Gastroesophageal sphincter (tissue), 4 donors: ENCODE measurements at regions not wholly inside any gene's neighbourhood (a gene's known extent, or its start where the extent isn't known, plus 50 kb on each side); places are given as distances from the start of the nearest gene placed in this dataset.

Experiments
- ATAC-seq: fragments of 150-250 bp; one replicate; pipeline ENCODE4 v1.9.1; 2016; ENCODE audit warnings: mild to moderate bottlenecking, moderate library complexity
- H3K27ac ChIP-seq, 4 donors: fragments of 200-600 bp; sonication (generic) in 3 of 4; 1 replicate in 3 of 4; 2 replicates in 1 of 4; pipeline ENCODE4 v1.5.1; 2016 to 2019
- H3K27me3 ChIP-seq: fragments of 200-600 bp; sonication (generic); one replicate; pipeline ENCODE4 v1.5.1; 2019
- H3K36me3 ChIP-seq, 2 donors: fragments of 200-600 bp; sonication (generic); one replicate each; pipeline ENCODE4 v1.5.1; 2019; ENCODE audit warnings: control low read depth in 1 of 2
- H3K4me1 ChIP-seq, 3 donors: fragments of 200-600 bp; sonication (generic); 1 replicate in 2 of 3; 2 replicates in 1 of 3; pipeline ENCODE4 v1.5.1; 2016 to 2019; ENCODE audit warnings: control low read depth in 2 of 3
- H3K4me3 ChIP-seq, 2 donors: fragments of 200-600 bp; sonication (generic); one replicate each; pipeline ENCODE4 v1.5.1; 2019; ENCODE audit warnings: mild to moderate bottlenecking in 1 of 2, moderate library complexity in 1 of 2
- H3K9me3 ChIP-seq, 3 donors: fragments of 200-600 bp; sonication (generic); one replicate each; pipeline ENCODE4 v1.5.1; 2017 to 2019; ENCODE audit warnings: control low read depth in 2 of 3
- CTCF ChIP-seq, 4 experiments: fragments of 200-600 bp in 2 of 4; fragments of 450-650 bp in 2 of 4; sonication (generic) in 1 of 4; IDR thresholded peaks; one replicate each; pipeline ENCODE4 v1.5.1; 2017 to 2019; ENCODE audit warnings: antibody characterized with exemption in 4 of 4, mild to moderate bottlenecking in 2 of 4, moderate library complexity in 2 of 4
- EP300 ChIP-seq: sonication (generic); formaldehyde crosslinking; IDR thresholded peaks from one replicate; pipeline ENCODE4 v1.6.1; 2017; ENCODE audit warnings: antibody characterized with exemption, mild to moderate bottlenecking
- POLR2A ChIP-seq, 2 donors: fragments of 450-650 bp; IDR thresholded peaks; one replicate each; pipeline ENCODE4 v1.6.1; 2017; ENCODE audit warnings: antibody characterized with exemption in 2 of 2, mild to moderate bottlenecking in 2 of 2, moderate library complexity in 1 of 2
- POLR2AphosphoS5 ChIP-seq: sonication (generic); formaldehyde crosslinking; IDR thresholded peaks from one replicate; pipeline ENCODE4 v1.6.1; 2017; ENCODE audit warnings: antibody characterized with exemption
- WGBS, 2 donors: methylation state at CpG; one replicate each; pipeline ENCODE4 v1.1.5; 2018; ENCODE audit warnings: low coverage in 1 of 2; 5-methylcytosine and 5-hydroxymethylcytosine counted together

- Histone ChIP-seq H3K9me3 (no peaks in the 10 kb centered on the region), H3K4me3 (no peak overlapping the region), H3K4me1 (no peaks in the 10 kb centered on the region), H3K36me3 (no peaks in the 10 kb centered on the region), H3K27ac (no peak overlapping the region), H3K27me3 (no peaks in the 10 kb centered on the region)
- no peak for TF ChIP-seq CTCF (IDR thresholded peaks at IDR 0.05)
- no peak for TF ChIP-seq EP300
- no peak for TF ChIP-seq POLR2AphosphoS5
- no peak for TF ChIP-seq POLR2A (IDR thresholded peaks at IDR 0.05)
- ATAC-seq = no peak
Observed at GRCh38 chr12:92492291-92492690, 210.5 kb upstream of the PLEKHG7 start.

GRCh38 chr12:92489781-92490180 lies 213.0 kb upstream of the PLEKHG7 start:
- H3K4me3 ChIP-seq = no peak overlapping the region
- H3K27ac ChIP-seq = no peak overlapping the region
- H3K36me3 ChIP-seq = no peaks in the 10 kb centered on the region
- peaks cover 0 to 19% (median 0%) of the 10 kb centered on the region in 3 donors for H3K4me1 ChIP-seq
- WGBS, 2 donors = 61 to 91% methylated on average over 2 to 4 of the region's 4 CpGs
- TF ChIP-seq CTCF (IDR thresholded peaks at IDR 0.05) (no peak), POLR2A (IDR thresholded peaks at IDR 0.05) (no peak), POLR2AphosphoS5 (no peak), EP300 (no peak)
- no peaks in the 10 kb centered on the region for H3K27me3 ChIP-seq
- H3K9me3 ChIP-seq = no peaks in the 10 kb centered on the region
- no peak for ATAC-seq

GRCh38 chr12:92488735-92489134 lies 214.1 kb upstream of the PLEKHG7 start:
- WGBS, 2 donors = 90 to 100% methylated on average over 1 to 3 of the region's 4 CpGs
- Histone ChIP-seq H3K27me3 (no peaks in the 10 kb centered on the region), H3K9me3 (no peaks in the 10 kb centered on the region), H3K4me3 (no peak overlapping the region), H3K27ac (no peak overlapping the region), H3K36me3 (no peaks in the 10 kb centered on the region), H3K4me1 (peaks cover 0 to 19% (median 0%) of the 10 kb centered on the region in 3 donors)
- no peak for ATAC-seq
- TF ChIP-seq CTCF (IDR thresholded peaks at IDR 0.05) (no peak), EP300 (no peak), POLR2AphosphoS5 (no peak)

- H3K27ac ChIP-seq = no peak overlapping the region
- ATAC-seq = no peak
- H3K4me3 ChIP-seq = no peak overlapping the region
- TF ChIP-seq EP300 (no peak), POLR2AphosphoS5 (no peak), CTCF (IDR thresholded peaks at IDR 0.05) (no peak), POLR2A (IDR thresholded peaks at IDR 0.05) (no peak)
- no peaks in the 10 kb centered on the region for H3K9me3 ChIP-seq
- peaks cover 0 to 19% (median 0%) of the 10 kb centered on the region in 3 donors for H3K4me1 ChIP-seq
- H3K27me3 ChIP-seq = no peaks in the 10 kb centered on the region
- no peaks in the 10 kb centered on the region for H3K36me3 ChIP-seq
Observed at GRCh38 chr12:92487138-92487485, 215.7 kb upstream of the PLEKHG7 start.

GRCh38 chr12:92486443-92487137 lies 216.2 kb upstream of the PLEKHG7 start:
- no peak for ATAC-seq
- TF ChIP-seq CTCF (IDR thresholded peaks at IDR 0.05) = no peak

More at GRCh38 chr12:92486443-92487137, 216.2 kb upstream of the PLEKHG7 start:
- WGBS, 2 donors = 47 to 56% methylated on average over 3 of the region's 3 CpGs
- H3K4me1 ChIP-seq = peaks cover 0 to 19% (median 0%) of the 10 kb centered on the region in 3 donors
- H3K27ac ChIP-seq = no peak overlapping the region
- H3K36me3 ChIP-seq = no peaks in the 10 kb centered on the region
- H3K27me3 ChIP-seq = no peaks in the 10 kb centered on the region
- no peak overlapping the region for H3K4me3 ChIP-seq
- no peaks in the 10 kb centered on the region for H3K9me3 ChIP-seq
